Right atrium auricular region (tissue), 2 donors: ENCODE measurements at regions not wholly inside any gene's neighbourhood (a gene's known extent, or its start where the extent isn't known, plus 50 kb on each side); places are given as distances from the start of the nearest gene placed in this dataset.

ENCODE experiments used
- DNase-seq: peaks from one replicate; pipeline ENCODE4 v3.0.0-alpha.2; 2019; ENCODE audit warnings: low spot score
- H3K27ac ChIP-seq, 2 donors: fragments of 200-600 bp; sonication (generic); 1 replicate in 1 of 2; 2 replicates in 1 of 2; pipeline ENCODE4 v1.5.1; 2016 to 2019
- H3K27me3 ChIP-seq, 2 donors: fragments of 200-600 bp; sonication (generic); one replicate each; pipeline versions ENCODE4 v1.5.1 to v1.6.0; 2017 to 2019
- H3K36me3 ChIP-seq: fragments of 200-600 bp; sonication (generic); one replicate; pipeline ENCODE4 v1.5.1; 2016
- H3K4me1 ChIP-seq, 2 donors: fragments of 200-600 bp; sonication (generic); one replicate each; pipeline versions ENCODE4 v1.5.1 to v1.6.0; 2017 to 2019
- H3K4me3 ChIP-seq, 2 donors: fragments of 200-600 bp; sonication (generic); 1 replicate in 1 of 2; 2 replicates in 1 of 2; pipeline ENCODE4 v1.5.1; 2017 to 2019; ENCODE audit warnings: mild to moderate bottlenecking in 1 of 2, moderate library complexity in 1 of 2
- H3K9me3 ChIP-seq, 2 donors: fragments of 200-600 bp; sonication (generic); one replicate each; pipeline ENCODE4 v1.5.1; 2019
- TF ChIP-seq, protein P1 (sequence below), 2 donors: fragments of 200-600 bp; sonication (generic); IDR thresholded peaks; one replicate each; pipeline ENCODE4 v1.5.1; 2019; ENCODE audit warnings: antibody characterized with exemption in 2 of 2

DNA sequence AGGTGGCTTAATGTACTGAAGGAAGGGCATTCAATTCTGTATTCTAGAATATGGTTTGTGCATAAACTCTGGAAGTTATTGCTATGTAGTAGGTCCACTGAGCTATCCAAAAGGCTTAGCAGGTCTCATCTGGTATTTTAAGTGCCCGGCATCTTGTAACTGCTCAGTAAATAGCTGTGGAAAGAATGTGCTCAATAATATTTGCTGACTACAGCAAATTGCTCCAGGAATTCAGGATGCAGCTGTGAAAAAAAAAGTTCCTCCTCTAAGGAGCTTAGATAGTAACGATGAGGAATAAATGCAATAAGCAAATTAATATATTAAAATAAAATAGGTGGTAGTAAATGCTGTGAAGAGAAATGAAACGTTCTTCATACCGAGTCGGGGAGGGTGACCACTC lies 857.1 kb downstream of the AACS start:
- Histone ChIP-seq H3K9me3 (no peaks in the 10 kb centered on the region), H3K4me3 (no peak overlapping the region), H3K27me3 (no peaks in the 10 kb centered on the region), H3K36me3 (no peaks in the 10 kb centered on the region), H3K4me1 (no peaks in the 10 kb centered on the region), H3K27ac (no peak overlapping the region)
- TF ChIP-seq, protein P1, sequence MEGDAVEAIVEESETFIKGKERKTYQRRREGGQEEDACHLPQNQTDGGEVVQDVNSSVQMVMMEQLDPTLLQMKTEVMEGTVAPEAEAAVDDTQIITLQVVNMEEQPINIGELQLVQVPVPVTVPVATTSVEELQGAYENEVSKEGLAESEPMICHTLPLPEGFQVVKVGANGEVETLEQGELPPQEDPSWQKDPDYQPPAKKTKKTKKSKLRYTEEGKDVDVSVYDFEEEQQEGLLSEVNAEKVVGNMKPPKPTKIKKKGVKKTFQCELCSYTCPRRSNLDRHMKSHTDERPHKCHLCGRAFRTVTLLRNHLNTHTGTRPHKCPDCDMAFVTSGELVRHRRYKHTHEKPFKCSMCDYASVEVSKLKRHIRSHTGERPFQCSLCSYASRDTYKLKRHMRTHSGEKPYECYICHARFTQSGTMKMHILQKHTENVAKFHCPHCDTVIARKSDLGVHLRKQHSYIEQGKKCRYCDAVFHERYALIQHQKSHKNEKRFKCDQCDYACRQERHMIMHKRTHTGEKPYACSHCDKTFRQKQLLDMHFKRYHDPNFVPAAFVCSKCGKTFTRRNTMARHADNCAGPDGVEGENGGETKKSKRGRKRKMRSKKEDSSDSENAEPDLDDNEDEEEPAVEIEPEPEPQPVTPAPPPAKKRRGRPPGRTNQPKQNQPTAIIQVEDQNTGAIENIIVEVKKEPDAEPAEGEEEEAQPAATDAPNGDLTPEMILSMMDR (IDR thresholded peaks at IDR 0.05) = no peak
- DNase-seq = no peak

- H3K4me3 ChIP-seq = no peak overlapping the region
- DNase-seq = no peak
- TF ChIP-seq, protein P1 (IDR thresholded peaks at IDR 0.05) = no peak
- H3K27ac ChIP-seq = no peak overlapping the region
- H3K36me3 ChIP-seq = no peaks in the 10 kb centered on the region
- H3K9me3 ChIP-seq = peaks cover 0 to 4% of the 10 kb centered on the region in 2 donors
- H3K27me3 ChIP-seq = no peaks in the 10 kb centered on the region
- no peaks in the 10 kb centered on the region for H3K4me1 ChIP-seq
These were observed 871.3 kb downstream of the AACS start for GRCh38 chr12:125936502-125936901.

DNA sequence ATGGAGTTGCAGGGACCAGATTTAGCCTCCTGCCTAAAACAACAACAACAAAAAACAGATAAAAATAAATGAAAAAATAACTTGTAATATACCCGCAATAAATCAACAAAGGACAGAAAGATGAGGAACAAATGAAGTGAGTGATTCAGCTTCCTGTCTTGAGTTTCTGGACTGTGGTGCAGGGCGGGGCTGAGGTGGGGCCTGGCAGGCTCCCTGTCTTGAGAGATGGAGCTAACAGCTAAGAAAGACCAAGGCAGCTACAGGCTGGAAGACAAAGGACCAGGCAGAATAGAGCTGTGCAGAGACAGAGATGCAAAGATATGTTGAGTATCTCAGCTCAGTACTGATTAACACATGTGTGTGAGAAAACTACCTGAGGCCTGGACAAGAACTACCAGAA lies 879.2 kb downstream of the AACS start:
- Histone ChIP-seq H3K36me3 (no peaks in the 10 kb centered on the region), H3K9me3 (no peaks in the 10 kb centered on the region), H3K4me1 (no peaks in the 10 kb centered on the region), H3K27ac (no peak overlapping the region), H3K27me3 (no peaks in the 10 kb centered on the region), H3K4me3 (no peak overlapping the region)
- DNase-seq = no peak
- TF ChIP-seq, protein P1 (IDR thresholded peaks at IDR 0.05) = no peak

DNA sequence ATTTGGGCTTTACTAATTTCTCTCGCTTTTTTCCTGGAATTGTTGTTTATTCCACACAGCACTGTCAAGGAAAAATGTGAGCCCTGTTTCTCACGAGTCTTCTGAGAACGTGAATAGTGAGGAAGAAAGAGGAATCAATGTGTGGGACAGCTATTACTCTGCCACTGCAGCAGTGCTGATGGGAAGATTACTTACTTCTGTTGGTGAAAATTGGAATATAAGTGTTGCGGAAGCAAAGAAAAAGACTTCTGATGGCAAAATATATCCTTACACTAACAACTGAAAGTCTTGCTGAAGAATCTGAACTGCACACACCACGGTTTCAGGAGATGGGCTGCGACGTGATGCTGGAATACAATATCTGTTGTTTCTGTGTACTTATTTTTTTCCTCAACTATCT lies 884.2 kb downstream of the AACS start:
- H3K27me3 ChIP-seq = no peaks in the 10 kb centered on the region
- no peak for DNase-seq
- H3K9me3 ChIP-seq = no peaks in the 10 kb centered on the region
- no peak overlapping the region for H3K27ac ChIP-seq
- no peaks in the 10 kb centered on the region for H3K36me3 ChIP-seq
- TF ChIP-seq, protein P1 (IDR thresholded peaks at IDR 0.05) = no peak
- H3K4me1 ChIP-seq = no peaks in the 10 kb centered on the region
- no peak overlapping the region for H3K4me3 ChIP-seq

DNA sequence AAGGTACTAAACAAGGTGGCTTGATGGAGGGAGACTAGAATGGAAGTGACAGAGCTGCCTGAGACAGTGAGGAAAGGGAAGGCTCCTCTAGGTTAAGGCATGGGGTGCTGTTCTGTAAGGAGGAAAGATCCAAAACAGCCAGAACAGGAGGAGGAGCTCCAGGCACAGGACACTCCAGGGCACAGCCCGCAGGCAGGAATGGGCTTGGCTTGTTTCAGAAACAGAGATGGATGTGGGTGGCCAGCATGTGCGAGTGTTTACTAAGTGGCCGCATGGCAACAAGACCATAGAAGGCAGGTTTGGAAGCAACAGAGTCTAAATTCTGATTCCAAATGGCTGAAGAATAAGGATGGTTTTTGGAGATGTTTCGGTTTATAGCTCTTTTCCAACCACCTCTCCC lies 889.1 kb downstream of the AACS start:
- H3K4me1 ChIP-seq = no peaks in the 10 kb centered on the region

DNA sequence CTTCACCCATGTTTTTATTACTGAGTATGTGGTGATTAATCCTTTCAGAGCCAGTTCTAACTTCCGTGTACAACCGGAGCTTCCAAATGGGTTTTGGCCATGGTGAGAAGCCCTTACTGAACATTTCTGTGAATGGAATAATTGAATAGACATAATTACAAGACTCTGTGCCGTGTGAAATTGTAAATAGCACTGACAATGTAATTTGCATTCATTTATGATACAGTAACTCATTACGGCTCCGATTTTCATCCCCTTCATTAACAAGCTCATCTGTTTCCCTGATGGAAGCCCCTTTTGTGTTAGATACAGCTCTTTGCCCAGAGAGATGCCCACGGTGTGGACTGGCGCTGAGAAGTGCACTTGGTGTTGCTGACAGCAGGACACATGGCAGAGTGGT lies 891.0 kb downstream of the AACS start:
- Histone ChIP-seq H3K36me3 (no peaks in the 10 kb centered on the region), H3K9me3 (no peaks in the 10 kb centered on the region), H3K27me3 (no peaks in the 10 kb centered on the region), H3K27ac (no peak overlapping the region), H3K4me3 (no peak overlapping the region), H3K4me1 (no peaks in the 10 kb centered on the region)
- DNase-seq = no peak
- TF ChIP-seq, protein P1 (IDR thresholded peaks at IDR 0.05) = no peak

More for the DNA sequence above, 889.1 kb downstream of the AACS start:
- Histone ChIP-seq H3K27ac (no peak overlapping the region), H3K36me3 (no peaks in the 10 kb centered on the region), H3K9me3 (no peaks in the 10 kb centered on the region), H3K27me3 (no peaks in the 10 kb centered on the region), H3K4me3 (no peak overlapping the region)
- no peak for DNase-seq
- TF ChIP-seq, protein P1 (IDR thresholded peaks at IDR 0.05) = no peak
